ENCODE measurements at regions not wholly inside any gene's neighbourhood (a gene's known extent, or its start where the extent isn't known, plus 50 kb on each side); places are given as distances from the start of the nearest gene placed in this dataset.

DNA sequence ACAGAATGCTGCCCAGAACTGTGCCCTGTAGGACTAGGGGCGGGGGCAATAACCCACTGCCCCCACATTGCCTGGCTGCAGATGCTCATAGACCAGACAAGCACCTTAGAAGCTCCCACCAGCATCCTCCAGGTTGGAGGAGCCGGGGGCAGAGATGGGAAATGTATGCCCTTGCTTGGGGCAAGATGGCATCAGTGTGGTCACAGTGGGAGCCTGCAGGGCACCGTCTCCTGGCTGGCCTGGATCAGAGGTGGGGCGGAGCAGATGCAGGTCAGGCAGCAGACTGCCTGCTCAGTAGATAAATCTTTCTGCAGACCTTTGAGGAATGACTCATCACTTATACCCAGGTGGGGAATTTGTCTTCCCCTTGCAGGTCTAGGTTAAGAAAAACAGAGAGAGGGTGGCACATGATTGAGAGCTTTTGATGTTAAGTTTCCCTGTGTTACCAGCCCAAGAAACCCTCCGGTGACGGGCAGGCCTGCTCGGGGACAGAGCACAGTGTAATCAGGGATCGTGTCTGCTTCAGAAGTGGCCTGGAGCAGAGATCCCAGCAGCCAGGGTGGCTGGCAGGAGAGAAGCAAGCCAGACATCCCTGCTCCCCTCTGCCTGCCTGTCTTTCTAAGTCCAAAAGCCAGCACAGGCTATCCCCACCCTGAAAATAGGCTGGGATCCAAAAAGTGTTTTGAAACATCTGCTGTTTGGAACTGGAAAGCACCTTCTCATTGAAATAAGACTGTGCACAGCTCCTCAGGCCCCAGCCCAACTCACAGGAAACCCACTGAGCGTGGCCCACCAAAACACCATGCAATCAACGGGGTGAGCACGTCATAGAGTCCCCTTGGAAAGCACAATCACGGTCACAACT, 50.7 kb upstream of the RPL38 start:
- DNase-seq (ENCODE audit: low read depth in 2 of 2, low spot score in 1 of 2) = no peak

DNA sequence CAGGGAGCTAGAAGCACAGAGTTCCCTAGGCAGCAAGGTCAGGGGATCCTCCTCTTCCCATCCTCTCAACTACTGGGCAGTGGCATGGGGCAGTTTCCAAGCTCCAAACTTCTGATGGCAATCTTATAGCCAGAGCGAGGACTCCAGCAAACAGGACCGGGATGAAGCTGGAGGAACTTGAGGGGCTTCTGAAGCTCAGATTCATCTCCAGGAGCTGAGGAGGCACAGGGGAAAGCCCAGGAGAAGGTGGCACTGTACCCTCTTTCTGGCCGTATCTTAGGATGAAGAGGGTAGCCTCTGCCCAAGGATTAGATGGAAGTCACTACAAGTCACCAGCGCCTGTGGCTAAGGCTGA, 50.0 kb upstream of the RPL38 start:
- no peak for DNase-seq (ENCODE audit: low read depth in 2 of 2, low spot score in 1 of 2)

All from stimulated activated CD8-positive, alpha-beta memory T cell treated with anti-CD3 and anti-CD28 coated beads, Interleukin-4, amount 100 ng/mL, for 1 hour (primary cell).